ENCODE measurements at regions not wholly inside any gene's neighbourhood (a gene's known extent, or its start where the extent isn't known, plus 50 kb on each side); places are given as distances from the start of the nearest gene placed in this dataset.

- no peak overlapping the region for H2AK5ac ChIP-seq (ENCODE audit: insufficient read length, low read length)
- no peak overlapping the region for H3K56ac ChIP-seq (ENCODE audit: insufficient read length, low read depth, low read length)
- Mint-ChIP-seq H3K27ac (no peak overlapping the region), H3K27me3 (ENCODE audit: low read depth) (no peaks in the 10 kb centered on the region), H3K4me3 (no peak overlapping the region), H3K9me3 (no peaks in the 10 kb centered on the region), H3K4me1 (peaks cover 7 to 8% of the 10 kb centered on the region in 2 experiments; a peak in 3 of 4 replicates), H3K36me3 (ENCODE audit: insufficient read depth in 1 of 3, low read depth in 3 of 3) (no peaks in the 10 kb centered on the region)
- no peak overlapping the region for H4K91ac ChIP-seq (ENCODE audit: insufficient read length, low read depth, low read length)
- no peak overlapping the region for H4K5ac ChIP-seq (ENCODE audit: insufficient read length, low read depth, low read length)
- no peaks in the 10 kb centered on the region for H3K27me3 ChIP-seq (ENCODE audit: insufficient read depth, low read length)
- no peak overlapping the region for H2BK5ac ChIP-seq (ENCODE audit: insufficient read length, low read length)
- H2BK12ac ChIP-seq (ENCODE audit: insufficient read length, low read depth, low read length) = no peak overlapping the region
- TF ChIP-seq CTCF (conservative IDR thresholded peaks at IDR 0.05) = no peak
- H2BK15ac ChIP-seq (ENCODE audit: low read depth, low read length) = no peak overlapping the region
- H3K23ac ChIP-seq (ENCODE audit: insufficient read length, low read depth, low read length) = no peak overlapping the region
- H3T11ph ChIP-seq (ENCODE audit: low read length) = no peak overlapping the region
- DNase-seq = no peak
- H3K4ac ChIP-seq (ENCODE audit: low read depth, low read length) = no peak overlapping the region
- H3K79me1 ChIP-seq (ENCODE audit: insufficient read depth, low read depth, low read length, poor library complexity, severe bottlenecking) = no peaks in the 10 kb centered on the region
- no peak overlapping the region for H3K14ac ChIP-seq (ENCODE audit: insufficient read depth, low read length)
- no peaks in the 10 kb centered on the region for H4K20me1 ChIP-seq (ENCODE audit: control insufficient read depth, insufficient read depth, insufficient read length)
- H3K9me3 ChIP-seq (ENCODE audit: control insufficient read depth, low read depth, low read length) = no peaks in the 10 kb centered on the region
- H4K8ac ChIP-seq (replicated peaks; ENCODE audit: insufficient read length, low read depth, low read length) = no peak overlapping the region
- H3K4me1 ChIP-seq (ENCODE audit: insufficient read depth, low read length) = no peaks in the 10 kb centered on the region
- H3K79me2 ChIP-seq (ENCODE audit: insufficient read depth, low read length) = no peaks in the 10 kb centered on the region
- no peak overlapping the region for H3K27ac ChIP-seq (ENCODE audit: insufficient read length, low read depth, low read length)
- no peak overlapping the region for H3K18ac ChIP-seq (ENCODE audit: insufficient read length, low read depth, low read length)
- H2BK120ac ChIP-seq (ENCODE audit: low read depth, low read length, poor library complexity, severe bottlenecking) = no peak overlapping the region
- H3K9ac ChIP-seq (ENCODE audit: extremely low read depth, insufficient read length, low read length) = no peak overlapping the region
- H2AFZ ChIP-seq (ENCODE audit: low read length) = no peak overlapping the region
- no peak overlapping the region for H3K4me2 ChIP-seq (ENCODE audit: insufficient read depth, insufficient read length, low read length)
- no peaks in the 10 kb centered on the region for H3K23me2 ChIP-seq (ENCODE audit: insufficient read length, low read depth, low read length, poor library complexity, severe bottlenecking)
- H2BK20ac ChIP-seq (ENCODE audit: low read depth, low read length, poor library complexity, severe bottlenecking) = no peak overlapping the region
- WGBS (ENCODE audit: extremely low coverage, insufficient read length, low lambda C conversion rate) = no CpG with 5 or more reads among the region's 3 CpGs
Measured at GRCh38 chr3:22959593-22959992, 243.5 kb upstream of the UBE2E2 start.
